T47D (cell line): ENCODE measurements at regions not wholly inside any gene's neighbourhood (a gene's known extent, or its start where the extent isn't known, plus 50 kb on each side); places are given as distances from the start of the nearest gene placed in this dataset.
A peak's percentile ranks its signal among the peaks of the same experiment; 100 is the strongest.

Experiments
- DNase-seq, 2 experiments: peaks; one replicate each; pipeline versions ENCODE4 v3.0.0 to v3.0.0-alpha.2; 2011 to 2012; ENCODE audit warnings: low read depth in 1 of 2, low spot score in 1 of 2
- JUND ChIP-seq: IDR thresholded peaks from 2 replicates; pipeline ENCODE4 v1.6.1; 2012; ENCODE audit warnings: low read depth
- in situ Hi-C: cut with HindIII; loops from 2 replicates; pipeline ENCODE4 v1.10.0; 2016; ENCODE audit warnings: low sequenced_read_pairs, low pct_unique_long_range_greater_than_20kb

DNA sequence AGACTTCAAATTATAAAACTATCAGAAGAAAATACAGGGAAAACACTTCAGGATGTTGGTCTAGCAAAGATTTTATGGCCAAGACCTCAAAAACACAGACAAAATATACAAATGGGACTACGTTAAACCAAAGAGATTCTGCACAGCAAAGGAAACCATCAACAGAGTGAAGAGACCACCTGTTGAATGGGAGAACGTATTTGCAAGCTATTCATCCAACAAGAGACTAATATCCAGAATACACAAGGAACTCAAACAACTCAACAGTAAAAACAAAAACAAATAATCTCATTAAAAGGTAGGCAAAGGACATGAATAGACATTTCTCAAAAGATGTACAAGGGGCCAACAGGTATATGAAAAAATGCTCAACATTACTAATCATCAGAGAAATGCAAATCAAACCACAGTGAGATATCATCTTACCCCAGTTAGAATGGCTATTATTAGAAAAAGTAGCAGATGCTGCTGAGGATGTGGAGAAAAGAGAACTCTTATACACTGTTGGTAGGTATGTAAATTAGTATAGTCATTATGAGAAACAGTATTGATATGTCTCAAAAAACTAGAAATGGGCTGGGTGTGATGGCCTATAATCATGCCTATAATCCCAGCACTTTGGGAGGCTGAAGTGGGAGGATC is 112.6 kb downstream of the LRIG2 start:
- in situ Hi-C loops, result no loop called here
- no peak for TF ChIP-seq JUND
- DNase-seq, result no peak

DNA sequence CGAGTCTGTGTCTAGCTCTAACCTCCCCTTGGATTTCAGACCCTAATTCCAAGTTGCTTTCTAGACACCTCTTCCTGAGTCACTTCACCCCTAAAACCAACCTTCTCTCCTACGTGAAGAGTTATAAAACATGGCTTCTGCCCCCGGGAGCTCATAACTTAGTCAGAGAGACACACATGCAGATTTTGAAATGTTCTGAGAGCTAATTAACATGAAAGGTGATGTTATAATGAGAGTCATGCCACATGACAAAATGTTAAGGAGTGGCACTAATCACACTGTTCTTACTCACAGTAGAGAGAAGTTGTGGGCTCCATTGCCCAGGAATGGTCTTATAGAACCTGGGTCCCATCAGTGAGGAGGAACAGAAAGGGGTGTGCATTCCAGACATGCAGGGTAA is 117.1 kb downstream of the LRIG2 start:
- TF ChIP-seq JUND, result no peak
- DNase-seq, result no peak
- in situ Hi-C loops, result no loop called here

DNA sequence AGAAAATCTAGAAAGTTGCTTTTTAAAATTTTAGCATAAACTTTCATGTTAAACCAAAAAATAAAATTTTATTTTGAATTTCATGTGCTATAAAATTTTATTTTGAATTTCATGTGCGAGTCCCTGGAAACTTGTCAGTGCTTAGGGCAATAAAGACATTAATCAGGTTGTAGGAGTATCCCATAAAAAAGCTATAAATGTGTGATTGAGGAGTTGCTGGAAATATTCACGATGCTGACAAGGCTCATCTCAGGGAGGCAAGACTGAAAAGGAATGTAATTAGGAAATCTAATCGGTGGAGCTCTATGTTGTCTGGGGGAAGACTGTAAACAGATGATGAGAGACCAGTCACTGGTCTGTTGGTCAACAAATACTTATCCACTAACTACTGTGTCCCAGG is 117.9 kb downstream of the LRIG2 start:
- no peak for TF ChIP-seq JUND
- DNase-seq, result no peak
- in situ Hi-C loops, result no loop called here

DNA sequence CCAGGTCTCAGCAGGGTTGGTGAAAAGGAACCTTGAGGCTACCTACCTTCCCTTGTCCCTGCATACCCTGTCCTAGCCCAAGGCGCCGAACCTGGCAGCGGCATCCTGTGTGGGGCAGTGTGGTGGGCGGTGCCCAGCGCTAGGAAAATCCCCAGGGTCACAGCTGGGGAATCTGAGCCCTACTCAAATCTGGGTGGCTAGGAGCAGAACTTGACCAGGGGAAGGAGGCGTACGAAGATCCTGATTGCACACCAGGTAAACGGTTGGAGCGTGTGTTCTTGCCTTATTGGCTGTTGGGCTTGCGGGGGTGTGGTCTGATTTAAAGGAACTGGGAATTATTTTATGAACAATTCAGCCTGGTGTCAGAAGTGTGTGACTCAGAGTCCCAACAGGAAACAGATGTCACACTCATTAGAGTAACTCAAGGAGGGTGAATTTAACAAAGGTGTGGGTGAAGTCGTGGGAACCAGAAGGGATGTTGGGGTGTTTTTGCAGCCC is 118.6 kb downstream of the LRIG2 start:
- in situ Hi-C loops, result no loop called here
- DNase-seq, result no peak
- no peak for TF ChIP-seq JUND

DNA sequence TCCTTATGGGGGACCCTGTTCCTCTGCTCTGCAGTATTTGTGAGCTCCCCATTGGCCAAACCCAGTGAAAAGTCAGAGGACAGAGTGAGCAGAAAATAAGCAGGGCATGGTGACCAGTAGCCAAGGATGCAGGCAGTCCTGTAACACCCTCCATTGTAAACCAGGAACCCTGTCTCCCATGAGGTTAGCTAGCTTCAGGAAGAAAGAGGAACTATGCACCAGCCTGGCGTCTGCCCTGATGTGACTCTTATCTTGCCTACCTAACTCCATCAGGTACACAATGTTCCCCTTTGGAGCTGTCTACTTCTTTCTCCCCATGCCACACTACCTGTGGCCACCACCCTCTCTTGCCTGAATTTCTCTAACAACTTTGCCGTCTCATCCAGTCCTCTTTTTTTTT is 119.2 kb downstream of the LRIG2 start:
- in situ Hi-C loops, result no loop called here
- no peak for TF ChIP-seq JUND
- DNase-seq, result no peak

DNA sequence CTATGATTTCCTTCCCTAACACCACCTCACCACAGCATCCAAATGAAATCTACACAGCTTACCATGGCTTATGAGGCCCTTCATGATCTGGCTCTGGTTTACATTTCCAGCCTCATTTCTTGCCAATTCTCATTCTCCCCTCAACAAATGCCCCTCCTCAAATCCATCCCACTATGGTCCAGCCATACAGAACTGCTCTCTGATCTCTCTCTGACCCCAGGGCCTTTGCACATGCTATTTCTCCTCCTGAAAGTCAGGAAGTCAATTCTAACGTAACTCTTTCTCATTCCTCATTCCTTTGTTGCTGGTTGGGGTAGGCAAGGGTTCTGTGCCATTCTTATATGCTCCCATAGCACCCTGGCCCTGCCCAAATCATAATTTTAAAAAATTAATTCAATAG is 120.0 kb downstream of the LRIG2 start:
- no peak for TF ChIP-seq JUND
- DNase-seq, result no peak
- in situ Hi-C loops, result no loop called here

DNA sequence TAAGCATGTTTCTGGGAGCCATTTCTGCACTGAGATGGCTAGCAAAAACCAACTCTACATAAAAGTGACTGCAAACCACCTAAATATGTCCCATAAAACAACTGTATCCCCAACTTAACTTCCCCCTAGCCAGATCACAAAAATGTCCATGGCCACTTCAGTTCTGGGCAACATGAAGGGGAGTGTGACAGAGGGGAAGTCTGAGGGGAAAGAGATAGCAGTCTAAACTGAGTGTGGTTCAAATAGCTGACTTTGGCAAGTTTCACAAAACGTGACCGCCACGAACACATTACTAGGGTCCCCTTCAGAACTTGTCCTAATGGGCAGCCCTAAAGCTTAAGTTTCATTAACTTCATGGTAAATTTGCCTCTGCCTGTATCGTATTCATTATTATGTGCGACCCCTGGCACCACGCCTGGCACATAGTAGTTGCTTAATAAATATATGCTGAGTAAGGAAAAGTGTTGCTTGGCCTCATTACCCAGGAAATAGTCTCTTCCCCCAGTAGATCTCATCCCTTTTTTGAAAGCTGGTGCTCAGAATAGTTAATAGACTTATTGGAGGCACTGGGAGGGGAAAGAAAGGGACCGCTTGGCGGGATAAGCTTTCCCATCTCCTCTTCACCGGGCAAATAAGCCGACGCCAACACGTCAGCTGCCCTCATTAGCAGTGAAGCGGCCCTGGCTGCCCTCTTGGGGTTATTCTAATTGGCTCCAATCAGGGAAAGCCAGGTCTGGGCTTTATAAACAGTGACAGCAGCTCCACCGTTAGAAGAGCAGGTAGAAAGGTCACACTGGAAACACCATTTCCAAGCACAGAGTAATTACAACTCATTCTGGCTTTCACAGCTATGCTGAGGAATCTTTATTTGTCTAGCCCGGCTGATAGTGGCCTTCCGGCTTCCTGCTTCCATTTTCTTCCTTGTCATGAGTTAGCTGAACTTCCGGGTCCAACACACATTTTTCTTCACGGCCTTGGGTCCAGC is 122.1 kb downstream of the LRIG2 start:
- no peak for TF ChIP-seq JUND

DNA sequence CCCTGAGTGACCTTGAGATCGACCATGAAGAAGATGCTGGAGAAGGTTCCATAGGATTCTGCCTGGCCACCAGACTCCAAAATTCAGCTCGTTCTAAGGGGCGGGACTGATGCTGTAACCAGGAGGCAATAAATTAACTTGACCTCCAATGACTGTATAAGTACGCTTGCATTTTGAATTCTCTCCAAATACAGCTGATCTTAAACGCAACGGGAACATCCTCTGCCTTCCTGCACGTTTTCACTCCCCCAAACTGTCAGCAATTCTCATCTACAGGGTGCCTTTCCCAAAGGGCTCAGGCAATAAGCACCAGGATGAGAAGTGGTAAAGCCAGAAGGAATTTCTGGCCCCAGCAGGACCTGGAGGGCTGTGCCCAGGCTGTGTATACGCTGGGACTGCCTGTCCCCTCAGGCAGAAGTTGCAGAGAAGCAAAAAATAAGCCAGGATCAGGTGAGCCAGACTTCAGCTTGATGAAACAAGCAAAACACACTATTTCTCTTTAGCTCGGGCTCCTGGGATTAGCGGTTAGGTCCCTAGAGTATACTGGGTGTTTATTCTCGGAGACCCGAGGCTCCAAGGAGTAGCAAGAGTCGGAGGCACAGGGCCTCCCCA is 124.8 kb downstream of the LRIG2 start:
- DNase-seq, result no peak
- in situ Hi-C loops, result no loop called here
- TF ChIP-seq JUND, result no peak

More for the DNA sequence above, 122.1 kb downstream of the LRIG2 start:
- no peak for DNase-seq
- in situ Hi-C loops, result no loop called here

DNA sequence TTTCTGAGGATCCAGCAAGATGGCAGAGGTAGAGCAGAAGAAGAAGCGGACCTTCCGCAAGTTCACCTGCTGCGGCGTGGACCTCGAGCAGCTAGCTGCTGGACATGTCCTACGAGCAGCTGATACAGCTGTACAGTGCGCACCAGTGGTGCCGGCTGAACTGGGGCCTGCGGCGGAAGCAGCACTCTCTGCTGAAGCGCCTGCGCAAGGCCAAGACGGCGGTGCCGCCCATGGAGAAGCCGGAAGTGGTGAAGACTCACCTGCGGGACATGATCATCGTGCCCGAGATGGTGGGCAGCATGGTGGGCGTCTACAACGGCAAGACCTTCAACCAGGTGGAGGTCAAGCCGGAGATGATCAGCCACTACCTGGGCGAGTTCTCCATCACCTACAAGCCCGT is 125.8 kb downstream of the LRIG2 start:
- in situ Hi-C loops, result no loop called here
- no peak for TF ChIP-seq JUND

DNA sequence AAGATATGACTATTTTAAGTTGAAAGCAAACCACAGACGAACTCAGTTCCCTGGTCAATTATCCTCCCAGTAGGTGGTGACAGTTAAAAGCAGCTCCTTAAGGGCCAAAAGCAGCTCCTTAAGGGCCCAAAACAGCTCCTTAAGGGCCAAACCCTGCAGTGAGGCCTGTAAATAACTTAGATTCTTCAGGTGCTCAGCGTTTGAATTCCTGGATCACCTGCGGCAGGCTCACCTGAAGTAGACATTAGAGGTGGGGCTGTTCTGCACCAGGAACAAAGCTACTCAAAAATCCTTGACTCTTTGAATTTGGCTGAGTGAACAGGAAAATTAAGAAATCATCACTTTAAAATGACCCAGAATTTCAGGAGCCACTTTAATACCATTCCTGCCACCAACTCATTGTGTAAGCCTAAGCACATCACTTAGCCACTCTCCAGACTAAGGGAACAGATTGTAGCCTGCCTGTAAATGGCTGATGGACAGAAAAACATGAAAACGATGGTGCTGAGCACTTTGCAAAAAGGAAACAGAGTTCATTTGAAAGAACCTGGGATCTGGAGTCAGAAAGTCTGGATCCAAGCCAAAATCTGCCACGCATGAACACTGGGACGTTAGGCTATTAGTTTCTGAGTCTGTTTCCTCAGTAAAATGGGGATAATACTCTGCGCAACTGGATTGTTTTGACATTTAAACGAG is 126.9 kb downstream of the LRIG2 start:
- no peak for TF ChIP-seq JUND
- peak in 1 of 2 experiments; percentile 60 for DNase-seq
- in situ Hi-C loops, result no loop called here

More for the DNA sequence above, 125.8 kb downstream of the LRIG2 start:
- DNase-seq, result no peak

DNA sequence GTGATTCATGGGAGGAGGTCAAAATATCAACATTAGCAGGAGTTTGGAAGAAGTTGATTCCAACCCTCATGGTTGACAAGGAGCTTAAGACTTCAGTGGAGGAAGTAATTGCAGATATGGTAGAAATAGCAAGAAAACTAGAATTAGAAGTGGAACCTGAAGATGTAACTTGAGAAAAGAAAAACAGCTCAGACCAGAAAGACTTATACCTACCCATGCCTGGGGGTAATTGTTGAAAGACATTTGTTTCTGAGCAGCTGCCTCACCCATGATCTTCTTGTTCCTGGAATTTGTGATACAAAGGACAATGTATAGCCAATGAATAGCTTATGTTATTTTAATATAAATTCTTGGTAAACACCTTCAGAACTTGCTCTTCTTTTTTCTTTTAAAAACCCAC is 128.6 kb downstream of the LRIG2 start:
- in situ Hi-C loops, result no loop called here

More for the DNA sequence above, 128.6 kb downstream of the LRIG2 start:
- no peak for DNase-seq
- no peak for TF ChIP-seq JUND
